Activated T-cell treated with anti-CD3 and anti-CD28 coated beads, Interleukin-2, amount 50 U/mL, for 4 hours (primary cell): ENCODE measurements at regions not wholly inside any gene's neighbourhood (a gene's known extent, or its start where the extent isn't known, plus 50 kb on each side); places are given as distances from the start of the nearest gene placed in this dataset.

ENCODE experiments used
- ATAC-seq, 2 donors: fragments of 200-7000 bp; cut with Tn5 transposase; one replicate each; pipeline ENCODE4 v1.10.0; 2021
- DNase-seq: peaks from one replicate; pipeline ENCODE4 v3.0.0-alpha.2; 2020
- H3K27me3 Mint-ChIP-seq: one replicate; pipeline ENCODE4 v1.8.0; 2021; ENCODE audit warnings: low read depth, mixed read lengths
- H3K36me3 Mint-ChIP-seq: one replicate; pipeline ENCODE4 v1.8.0; 2022; ENCODE audit warnings: mixed read lengths; ENCODE audit not compliant: insufficient read depth
- H3K4me1 Mint-ChIP-seq: one replicate; pipeline ENCODE4 v1.8.0; 2021; ENCODE audit warnings: low read depth, mixed read lengths
- H3K4me3 Mint-ChIP-seq: one replicate; pipeline ENCODE4 v1.8.0; 2021; ENCODE audit warnings: mild to moderate bottlenecking, moderate library complexity, mixed read lengths
- H3K9me3 Mint-ChIP-seq: one replicate; pipeline ENCODE4 v1.8.0; 2021; ENCODE audit warnings: mixed read lengths

- H3K27me3 Mint-ChIP-seq, result peaks cover 34% of the 10 kb centered on the region
- peak; percentile 88 for DNase-seq
- H3K9me3 Mint-ChIP-seq, result no peaks in the 10 kb centered on the region
- ATAC-seq, result peak; percentile 96 to 98
- no peaks in the 10 kb centered on the region for H3K36me3 Mint-ChIP-seq
- no peaks in the 10 kb centered on the region for H3K4me1 Mint-ChIP-seq
- no peak overlapping the region for H3K4me3 Mint-ChIP-seq
Measured at GRCh38 chr6:30396833-30397479, 52.0 kb downstream of the RPP21 start.

GRCh38 chr6:30397697-30398096, 52.7 kb downstream of the RPP21 start:
- Mint-ChIP-seq H3K9me3 (no peaks in the 10 kb centered on the region), H3K27me3 (peaks cover 34% of the 10 kb centered on the region), H3K4me1 (no peaks in the 10 kb centered on the region), H3K36me3 (no peaks in the 10 kb centered on the region), H3K4me3 (no peak overlapping the region)
- ATAC-seq (no peak), DNase-seq (no peak)

GRCh38 chr6:30399390-30400058, 54.6 kb downstream of the RPP21 start:
- Mint-ChIP-seq H3K4me3 (no peak overlapping the region), H3K27me3 (peaks cover 26% of the 10 kb centered on the region), H3K36me3 (no peaks in the 10 kb centered on the region), H3K9me3 (no peaks in the 10 kb centered on the region), H3K4me1 (no peaks in the 10 kb centered on the region)
- ATAC-seq, result peak; percentile 51 to 68
- no peak for DNase-seq

- no peak overlapping the region for H3K4me3 Mint-ChIP-seq
- DNase-seq (no peak), ATAC-seq (no peak)
- H3K27me3 Mint-ChIP-seq, result peaks cover 38% of the 10 kb centered on the region
- H3K4me1 Mint-ChIP-seq, result peaks cover 6% of the 10 kb centered on the region
- peaks cover 14% of the 10 kb centered on the region for H3K9me3 Mint-ChIP-seq
- H3K36me3 Mint-ChIP-seq, result no peaks in the 10 kb centered on the region
Measured at GRCh38 chr6:30405934-30406333, 61.0 kb downstream of the RPP21 start.

- H3K4me3 Mint-ChIP-seq, result no peak overlapping the region
- H3K36me3 Mint-ChIP-seq, result no peaks in the 10 kb centered on the region
- ATAC-seq, result no peak
- peaks cover 13% of the 10 kb centered on the region for H3K4me1 Mint-ChIP-seq
- H3K27me3 Mint-ChIP-seq, result peaks cover 60% of the 10 kb centered on the region
- peaks cover 14% of the 10 kb centered on the region for H3K9me3 Mint-ChIP-seq
- DNase-seq, result no peak
Measured at GRCh38 chr6:30409184-30409583, 64.2 kb downstream of the RPP21 start.

- H3K36me3 Mint-ChIP-seq, result no peaks in the 10 kb centered on the region
- DNase-seq (peak; percentile 62), ATAC-seq (peak; percentile 77)
- peak overlapping the region; percentile 50 for H3K4me3 Mint-ChIP-seq
- peaks cover 14% of the 10 kb centered on the region for H3K9me3 Mint-ChIP-seq
- H3K4me1 Mint-ChIP-seq, result peaks cover 7% of the 10 kb centered on the region
- peaks cover 53% of the 10 kb centered on the region for H3K27me3 Mint-ChIP-seq
Measured at GRCh38 chr6:30411515-30412207, 66.7 kb downstream of the RPP21 start.

GRCh38 chr6:30418448-30418847, 70.9 kb upstream of the HLA-E start:
- ATAC-seq, result no peak
- no peaks in the 10 kb centered on the region for H3K4me1 Mint-ChIP-seq
- H3K36me3 Mint-ChIP-seq, result no peaks in the 10 kb centered on the region
- H3K4me3 Mint-ChIP-seq, result no peak overlapping the region
- DNase-seq, result no peak
- peaks cover 44% of the 10 kb centered on the region for H3K27me3 Mint-ChIP-seq
- H3K9me3 Mint-ChIP-seq, result no peaks in the 10 kb centered on the region

GRCh38 chr6:30424549-30424948, 64.8 kb upstream of the HLA-E start:
- H3K4me3 Mint-ChIP-seq, result no peak overlapping the region
- H3K9me3 Mint-ChIP-seq, result no peaks in the 10 kb centered on the region
- no peaks in the 10 kb centered on the region for H3K36me3 Mint-ChIP-seq
- H3K27me3 Mint-ChIP-seq, result peaks cover 55% of the 10 kb centered on the region
- ATAC-seq (no peak), DNase-seq (no peak)
- no peaks in the 10 kb centered on the region for H3K4me1 Mint-ChIP-seq
